Neuronal stem cell (in vitro differentiated cells): ENCODE measurements at regions not wholly inside any gene's neighbourhood (a gene's known extent, or its start where the extent isn't known, plus 50 kb on each side); places are given as distances from the start of the nearest gene placed in this dataset.

ENCODE experiments used
- DNase-seq: peaks from one replicate; pipeline ENCODE4 v3.0.0-alpha.2; 2013; ENCODE audit warnings: low spot score
- H2AFZ ChIP-seq: one replicate; pipeline ENCODE4 v1.6.1; 2013; ENCODE audit warnings: mild to moderate bottlenecking, low read length, inconsistent platforms
- H2AK5ac ChIP-seq: 2 replicates; pipeline ENCODE4 v1.6.1; 2013; ENCODE audit warnings: low read depth, mild to moderate bottlenecking, inconsistent platforms, low read length, moderate library complexity, mixed read lengths
- H2BK120ac ChIP-seq: 2 replicates; pipeline ENCODE4 v1.6.1; 2013; ENCODE audit warnings: low read depth, mild to moderate bottlenecking, inconsistent platforms, low read length, moderate library complexity, mixed read lengths
- H2BK12ac ChIP-seq: one replicate; pipeline ENCODE4 v1.6.1; 2013; ENCODE audit warnings: low read length, inconsistent platforms
- H2BK15ac ChIP-seq: 2 replicates; pipeline ENCODE4 v1.6.1; 2013; ENCODE audit warnings: mild to moderate bottlenecking, low read length, inconsistent platforms, mixed read lengths
- H2BK5ac ChIP-seq: one replicate; pipeline ENCODE4 v1.6.1; 2013; ENCODE audit warnings: inconsistent platforms, mild to moderate bottlenecking, low read length, moderate library complexity
- H3K14ac ChIP-seq: one replicate; pipeline ENCODE4 v1.6.1; 2013; ENCODE audit warnings: low read length, inconsistent platforms
- H3K18ac ChIP-seq: 2 replicates; pipeline ENCODE4 v1.6.1; 2013; ENCODE audit warnings: low read length, inconsistent platforms
- H3K23ac ChIP-seq: 2 replicates; pipeline ENCODE4 v1.6.1; 2013; ENCODE audit warnings: low read depth, mild to moderate bottlenecking, mixed read lengths, low read length, inconsistent platforms; ENCODE audit not compliant: poor library complexity
- H3K27ac ChIP-seq: replicated peaks from 3 replicates; pipeline ENCODE4 v1.5.1; 2013; ENCODE audit warnings: low read length, inconsistent platforms
- H3K27me3 ChIP-seq, 3 experiments: 2 replicates each; pipeline ENCODE4 v1.6.1; 2013; ENCODE audit warnings: low read length in 3 of 3, mild to moderate bottlenecking in 2 of 3, inconsistent platforms in 1 of 3, low read depth in 1 of 3, mixed read lengths in 1 of 3, moderate library complexity in 1 of 3; ENCODE audit not compliant: control insufficient read depth in 3 of 3, insufficient read depth in 3 of 3
- H3K36me3 ChIP-seq, 2 donors: replicated peaks in 1 of 2; 2 replicates each; pipeline ENCODE4 v1.6.1; 2013; ENCODE audit warnings: low read length in 2 of 2; ENCODE audit not compliant: control insufficient read depth in 2 of 2, insufficient read depth in 2 of 2
- H3K4ac ChIP-seq: 2 replicates; pipeline ENCODE4 v1.6.1; 2013; ENCODE audit warnings: inconsistent platforms, mild to moderate bottlenecking, low read length, moderate library complexity
- H3K4me1 ChIP-seq, 2 donors: 1 replicate in 1 of 2; 2 replicates in 1 of 2; pipeline ENCODE4 v1.6.1; 2013; ENCODE audit warnings: low read length in 2 of 2, low read depth in 1 of 2; ENCODE audit not compliant: control insufficient read depth in 2 of 2, insufficient read depth in 1 of 2
- H3K4me2 ChIP-seq: one replicate; pipeline ENCODE4 v1.6.1; 2013; ENCODE audit warnings: mild to moderate bottlenecking, low read length, inconsistent platforms; ENCODE audit not compliant: insufficient read depth, poor library complexity, severe bottlenecking
- H3K4me3 ChIP-seq, 2 donors: 2 replicates each; pipeline ENCODE4 v1.5.1; 2013; ENCODE audit warnings: low read length in 2 of 2, mild to moderate bottlenecking in 2 of 2, inconsistent platforms in 1 of 2, moderate library complexity in 1 of 2
- H3K79me1 ChIP-seq: one replicate; pipeline ENCODE4 v1.6.1; 2013; ENCODE audit warnings: low read depth, mild to moderate bottlenecking, inconsistent platforms, low read length, moderate library complexity
- H3K9ac ChIP-seq: one replicate; pipeline ENCODE4 v1.6.1; 2013; ENCODE audit warnings: mild to moderate bottlenecking, low read depth, low read length, inconsistent platforms; ENCODE audit not compliant: poor library complexity
- H3K9me3 ChIP-seq, 2 donors: replicated peaks in 1 of 2; 2 replicates each; pipeline versions ENCODE3 to v1.6.1; 2013; ENCODE audit warnings: low read length in 2 of 2, mild to moderate bottlenecking in 2 of 2, inconsistent platforms in 1 of 2, low read depth in 1 of 2, mixed read lengths in 1 of 2, moderate library complexity in 1 of 2; ENCODE audit not compliant: control insufficient read depth in 2 of 2, insufficient read depth in 1 of 2
- H4K8ac ChIP-seq: one replicate; pipeline ENCODE4 v1.6.1; 2013; ENCODE audit warnings: low read depth, mild to moderate bottlenecking, inconsistent platforms, low read length, moderate library complexity
- H4K91ac ChIP-seq: one replicate; pipeline ENCODE4 v1.6.1; 2013; ENCODE audit warnings: low read length, low read depth, mild to moderate bottlenecking, inconsistent platforms; ENCODE audit not compliant: poor library complexity
- WGBS, 2 donors: extraction: QIAGEN DNeasy Blood & Tissue Kit; methylation state at CpG; one replicate each; pipeline ENCODE4 v1.1.7; 2013; ENCODE audit warnings: missing lambda C conversion rate in 2 of 2, mixed read lengths in 1 of 2; ENCODE audit not compliant: insufficient read length in 2 of 2, insufficient replicate concordance in 1 of 2; ENCODE audit errors: extremely low coverage in 2 of 2; 5-methylcytosine and 5-hydroxymethylcytosine counted together

GRCh38 chr2:16244966-16245320 lies 304.6 kb downstream of the MYCN start:
- no peaks in the 10 kb centered on the region for H3K27me3 ChIP-seq
- no peak overlapping the region for H3K9ac ChIP-seq
- no peak overlapping the region for H3K4me2 ChIP-seq
- no peaks in the 10 kb centered on the region for H3K79me1 ChIP-seq
- no peak overlapping the region for H2AK5ac ChIP-seq
- H3K4me3 ChIP-seq = no peak overlapping the region
- H3K23ac ChIP-seq = no peak overlapping the region
- H3K14ac ChIP-seq = no peak overlapping the region
- no peak overlapping the region for H4K91ac ChIP-seq
- no peak overlapping the region for H2BK5ac ChIP-seq
- no peak overlapping the region for H2BK120ac ChIP-seq
- H2BK12ac ChIP-seq = no peak overlapping the region
- no peak overlapping the region for H4K8ac ChIP-seq
- H3K36me3 ChIP-seq = no peaks in the 10 kb centered on the region
- peaks cover 10 to 17% of the 10 kb centered on the region in 2 donors for H3K4me1 ChIP-seq
- no CpG with 5 or more reads among the region's 5 CpGs for WGBS, 2 donors
- H2AFZ ChIP-seq = no peak overlapping the region
- H3K4ac ChIP-seq = no peak overlapping the region
- no peak overlapping the region for H2BK15ac ChIP-seq
- no peak for DNase-seq
- peaks cover 0 to 2% of the 10 kb centered on the region in 2 donors for H3K9me3 ChIP-seq
- H3K18ac ChIP-seq = no peak overlapping the region
- no peak overlapping the region for H3K27ac ChIP-seq

- no CpG with 5 or more reads among the region's 6 CpGs for WGBS, 2 donors
- no peak for DNase-seq
- no peak overlapping the region for H3K23ac ChIP-seq
- no peaks in the 10 kb centered on the region for H3K36me3 ChIP-seq
- H2BK120ac ChIP-seq = no peak overlapping the region
- H3K27ac ChIP-seq = no peak overlapping the region
- H2BK12ac ChIP-seq = no peak overlapping the region
- no peaks in the 10 kb centered on the region for H3K79me1 ChIP-seq
- H3K4ac ChIP-seq = no peak overlapping the region
- H2BK5ac ChIP-seq = no peak overlapping the region
- H4K91ac ChIP-seq = no peak overlapping the region
- peak overlapping the region; percentile 11 for H3K18ac ChIP-seq
- H3K4me3 ChIP-seq = no peak overlapping the region
- peaks cover 10 to 11% of the 10 kb centered on the region in 2 donors for H3K4me1 ChIP-seq
- no peak overlapping the region for H3K9ac ChIP-seq
- no peak overlapping the region for H3K4me2 ChIP-seq
- H2AK5ac ChIP-seq = no peak overlapping the region
- no peak overlapping the region for H3K14ac ChIP-seq
- H2AFZ ChIP-seq = no peak overlapping the region
- peaks cover 0 to 2% of the 10 kb centered on the region in 2 donors for H3K9me3 ChIP-seq
- no peak overlapping the region for H2BK15ac ChIP-seq
- no peaks in the 10 kb centered on the region for H3K27me3 ChIP-seq
- no peak overlapping the region for H4K8ac ChIP-seq
Measured at GRCh38 chr2:16244153-16244965, 304.0 kb downstream of the MYCN start.

GRCh38 chr2:16243411-16243996 lies 303.2 kb downstream of the MYCN start:
- Histone ChIP-seq H3K79me1 (no peaks in the 10 kb centered on the region), H2AK5ac (no peak overlapping the region), H4K8ac (no peak overlapping the region), H3K9ac (no peak overlapping the region), H3K14ac (no peak overlapping the region), H3K27ac (no peak overlapping the region), H3K4ac (peak overlapping the region; percentile 42), H4K91ac (no peak overlapping the region), H2AFZ (no peak overlapping the region), H3K9me3 (peaks cover 0 to 2% of the 10 kb centered on the region in 2 donors), H2BK12ac (no peak overlapping the region), H3K4me3 (peak overlapping the region in 1 of 2 donors; percentile 53), H3K4me1 (peaks cover 1 to 4% of the 10 kb centered on the region in 2 donors), H3K4me2 (no peak overlapping the region), H2BK15ac (no peak overlapping the region), H3K27me3 (no peaks in the 10 kb centered on the region), H3K36me3 (no peaks in the 10 kb centered on the region), H2BK120ac (no peak overlapping the region), H2BK5ac (no peak overlapping the region), H3K23ac (no peak overlapping the region), H3K18ac (peak overlapping the region; percentile 38)
- no peak for DNase-seq
- no CpG with 5 or more reads among the region's 10 CpGs for WGBS, 2 donors

GRCh38 chr2:16242906-16243305 lies 302.6 kb downstream of the MYCN start:
- Histone ChIP-seq H3K4ac (no peak overlapping the region), H3K14ac (no peak overlapping the region), H3K18ac (no peak overlapping the region), H3K79me1 (no peaks in the 10 kb centered on the region), H3K9ac (no peak overlapping the region), H2AK5ac (no peak overlapping the region), H3K27ac (no peak overlapping the region), H3K9me3 (peaks cover 0 to 2% of the 10 kb centered on the region in 2 donors), H3K4me1 (peaks cover 0 to 4% of the 10 kb centered on the region in 2 donors), H3K27me3 (no peaks in the 10 kb centered on the region), H3K4me3 (no peak overlapping the region), H2AFZ (no peak overlapping the region), H3K23ac (no peak overlapping the region), H2BK15ac (no peak overlapping the region), H4K91ac (no peak overlapping the region), H2BK120ac (no peak overlapping the region), H2BK12ac (no peak overlapping the region), H3K4me2 (no peak overlapping the region), H4K8ac (no peak overlapping the region), H3K36me3 (no peaks in the 10 kb centered on the region), H2BK5ac (no peak overlapping the region)
- no peak for DNase-seq
